Gastroesophageal sphincter (tissue), 3 donors: ENCODE measurements at regions not wholly inside any gene's neighbourhood (a gene's known extent, or its start where the extent isn't known, plus 50 kb on each side); places are given as distances from the start of the nearest gene placed in this dataset.

Experiments used
- POLR2A ChIP-seq, 2 donors: fragments of 450-650 bp; IDR thresholded peaks; one replicate each; pipeline ENCODE4 v1.6.1; 2017; ENCODE audit warnings: antibody characterized with exemption in 2 of 2, mild to moderate bottlenecking in 2 of 2, moderate library complexity in 1 of 2
- POLR2AphosphoS5 ChIP-seq: sonication (generic); formaldehyde crosslinking; IDR thresholded peaks from one replicate; pipeline ENCODE4 v1.6.1; 2017; ENCODE audit warnings: antibody characterized with exemption
- TF ChIP-seq, protein P1 (sequence below), 4 experiments: fragments of 200-600 bp in 2 of 4; fragments of 450-650 bp in 2 of 4; sonication (generic) in 1 of 4; IDR thresholded peaks; one replicate each; pipeline ENCODE4 v1.5.1; 2017 to 2019; ENCODE audit warnings: antibody characterized with exemption in 4 of 4, mild to moderate bottlenecking in 2 of 4, moderate library complexity in 2 of 4

DNA sequence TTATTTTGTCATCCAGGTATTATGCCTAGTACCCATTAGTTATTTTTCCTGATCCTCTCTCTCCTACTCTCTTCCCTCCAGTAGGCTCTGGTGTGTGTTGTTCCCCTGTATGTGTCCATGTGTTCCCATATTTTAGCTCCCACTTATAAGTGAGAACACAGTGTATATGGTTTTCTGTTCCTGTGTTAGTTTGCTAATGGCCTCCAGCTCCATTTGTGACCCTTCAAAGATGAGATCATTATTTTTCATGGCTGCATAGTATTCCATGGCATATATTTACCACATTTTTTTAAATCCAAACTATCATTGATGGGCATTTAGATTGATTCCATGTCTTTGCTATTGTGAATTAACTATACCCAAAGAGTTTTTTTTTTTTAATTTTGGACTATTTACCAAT, 1675.7 kb upstream of the B3GALT2 start:
- TF ChIP-seq, protein P1, sequence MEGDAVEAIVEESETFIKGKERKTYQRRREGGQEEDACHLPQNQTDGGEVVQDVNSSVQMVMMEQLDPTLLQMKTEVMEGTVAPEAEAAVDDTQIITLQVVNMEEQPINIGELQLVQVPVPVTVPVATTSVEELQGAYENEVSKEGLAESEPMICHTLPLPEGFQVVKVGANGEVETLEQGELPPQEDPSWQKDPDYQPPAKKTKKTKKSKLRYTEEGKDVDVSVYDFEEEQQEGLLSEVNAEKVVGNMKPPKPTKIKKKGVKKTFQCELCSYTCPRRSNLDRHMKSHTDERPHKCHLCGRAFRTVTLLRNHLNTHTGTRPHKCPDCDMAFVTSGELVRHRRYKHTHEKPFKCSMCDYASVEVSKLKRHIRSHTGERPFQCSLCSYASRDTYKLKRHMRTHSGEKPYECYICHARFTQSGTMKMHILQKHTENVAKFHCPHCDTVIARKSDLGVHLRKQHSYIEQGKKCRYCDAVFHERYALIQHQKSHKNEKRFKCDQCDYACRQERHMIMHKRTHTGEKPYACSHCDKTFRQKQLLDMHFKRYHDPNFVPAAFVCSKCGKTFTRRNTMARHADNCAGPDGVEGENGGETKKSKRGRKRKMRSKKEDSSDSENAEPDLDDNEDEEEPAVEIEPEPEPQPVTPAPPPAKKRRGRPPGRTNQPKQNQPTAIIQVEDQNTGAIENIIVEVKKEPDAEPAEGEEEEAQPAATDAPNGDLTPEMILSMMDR (IDR thresholded peaks at IDR 0.05) = no peak
- TF ChIP-seq POLR2A (IDR thresholded peaks at IDR 0.05) = no peak
- TF ChIP-seq POLR2AphosphoS5 = no peak
